ENCODE measurements at regions not wholly inside any gene's neighbourhood (a gene's known extent, or its start where the extent isn't known, plus 50 kb on each side); places are given as distances from the start of the nearest gene placed in this dataset.
"Not testable (repeated sequence)": the region's sequence is repeated elsewhere in the genome, so short reads cannot be mapped to it uniquely, and the experiment has no call there.

- no peak overlapping the region for H3K4me3 ChIP-seq (replicated peaks; ENCODE audit: low read depth, low read length)
- DNase-seq (ENCODE audit: extremely low read depth, low read depth) = no peak
- TF ChIP-seq, protein P1, sequence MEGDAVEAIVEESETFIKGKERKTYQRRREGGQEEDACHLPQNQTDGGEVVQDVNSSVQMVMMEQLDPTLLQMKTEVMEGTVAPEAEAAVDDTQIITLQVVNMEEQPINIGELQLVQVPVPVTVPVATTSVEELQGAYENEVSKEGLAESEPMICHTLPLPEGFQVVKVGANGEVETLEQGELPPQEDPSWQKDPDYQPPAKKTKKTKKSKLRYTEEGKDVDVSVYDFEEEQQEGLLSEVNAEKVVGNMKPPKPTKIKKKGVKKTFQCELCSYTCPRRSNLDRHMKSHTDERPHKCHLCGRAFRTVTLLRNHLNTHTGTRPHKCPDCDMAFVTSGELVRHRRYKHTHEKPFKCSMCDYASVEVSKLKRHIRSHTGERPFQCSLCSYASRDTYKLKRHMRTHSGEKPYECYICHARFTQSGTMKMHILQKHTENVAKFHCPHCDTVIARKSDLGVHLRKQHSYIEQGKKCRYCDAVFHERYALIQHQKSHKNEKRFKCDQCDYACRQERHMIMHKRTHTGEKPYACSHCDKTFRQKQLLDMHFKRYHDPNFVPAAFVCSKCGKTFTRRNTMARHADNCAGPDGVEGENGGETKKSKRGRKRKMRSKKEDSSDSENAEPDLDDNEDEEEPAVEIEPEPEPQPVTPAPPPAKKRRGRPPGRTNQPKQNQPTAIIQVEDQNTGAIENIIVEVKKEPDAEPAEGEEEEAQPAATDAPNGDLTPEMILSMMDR (IDR thresholded peaks at IDR 0.05; ENCODE audit: low read depth, low read length, missing control alignments) = no peak
These were observed 614.4 kb downstream of the KCTD12 start for GRCh38 chr13:76271728-76272232.

DNA sequence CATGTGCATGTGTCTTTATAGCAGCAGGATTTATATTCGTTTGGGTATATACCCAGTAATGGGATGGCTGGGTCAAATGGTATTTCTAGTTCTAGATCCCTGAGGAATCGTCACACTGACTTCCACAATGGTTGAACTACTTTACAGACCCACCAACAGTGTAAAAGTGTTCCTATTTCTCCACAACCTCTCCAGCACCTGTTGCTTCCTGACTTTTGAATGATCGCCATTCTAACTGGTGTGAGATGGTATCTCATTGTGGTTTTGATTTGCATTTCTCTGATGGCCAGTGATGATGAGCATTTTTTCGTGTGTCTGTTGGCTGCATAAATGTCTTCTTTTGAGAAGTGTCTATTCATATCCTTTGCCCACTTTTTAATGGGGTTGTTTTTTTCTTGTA, 617.9 kb downstream of the KCTD12 start:
- DNase-seq (ENCODE audit: extremely low read depth, low read depth); H3K4me3 ChIP-seq (replicated peaks; ENCODE audit: low read depth, low read length): not testable (repeated sequence)

- DNase-seq (ENCODE audit: extremely low read depth, low read depth) = no peak
- TF ChIP-seq, protein P1 (IDR thresholded peaks at IDR 0.05; ENCODE audit: low read depth, low read length, missing control alignments) = no peak
- no peak overlapping the region for H3K4me3 ChIP-seq (replicated peaks; ENCODE audit: low read depth, low read length)
These were observed 619.0 kb downstream of the KCTD12 start for GRCh38 chr13:76267216-76267615.

DNA sequence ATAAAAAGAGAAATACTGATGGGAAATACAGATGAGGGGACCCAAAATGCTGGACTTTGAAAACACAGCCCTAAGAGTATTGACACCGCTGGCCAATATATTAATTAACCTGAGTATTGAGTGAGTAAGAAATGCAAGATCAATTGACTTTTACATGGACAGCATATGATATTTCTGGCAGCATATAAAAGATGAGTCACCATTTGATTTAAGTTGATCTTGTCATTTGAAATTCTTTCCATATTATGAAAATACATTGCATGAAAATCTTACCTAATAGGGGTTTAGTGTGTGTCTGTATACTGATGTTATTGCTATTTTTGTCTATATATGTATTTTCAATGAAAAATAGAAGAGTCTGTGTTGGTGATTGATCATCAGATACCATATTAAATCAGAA, 619.6 kb downstream of the KCTD12 start:
- no peak for DNase-seq (ENCODE audit: extremely low read depth, low read depth)
- H3K4me3 ChIP-seq (replicated peaks; ENCODE audit: low read depth, low read length) = no peak overlapping the region
- TF ChIP-seq, protein P1 (IDR thresholded peaks at IDR 0.05; ENCODE audit: low read depth, low read length, missing control alignments) = no peak

- TF ChIP-seq, protein P1 (IDR thresholded peaks at IDR 0.05; ENCODE audit: low read depth, low read length, missing control alignments) = no peak
- H3K4me3 ChIP-seq (replicated peaks; ENCODE audit: low read depth, low read length) = no peak overlapping the region
- DNase-seq (ENCODE audit: extremely low read depth, low read depth) = no peak
These were observed 614.1 kb downstream of the LMO7 start for GRCh38 chr13:76250211-76250610.

DNA sequence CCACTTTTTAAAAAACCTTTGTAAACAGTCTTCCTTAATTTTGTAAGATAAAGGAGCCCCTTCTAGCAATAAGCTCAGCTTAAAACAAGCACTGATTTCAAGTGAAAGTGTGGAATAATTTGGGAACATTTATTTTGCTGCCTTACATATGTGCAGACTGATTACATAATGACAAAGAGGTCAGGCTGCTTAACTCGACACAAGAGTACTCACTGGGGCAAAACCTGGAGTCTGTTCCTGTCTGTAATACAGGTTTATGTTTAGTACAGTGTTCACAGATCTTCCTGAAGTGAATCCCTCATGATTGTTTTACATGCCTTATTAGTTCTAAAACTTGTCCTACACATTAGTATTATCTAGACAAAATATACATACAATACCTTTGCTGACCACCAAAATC, 609.8 kb downstream of the LMO7 start:
- no peak overlapping the region for H3K4me3 ChIP-seq (replicated peaks; ENCODE audit: low read depth, low read length)
- DNase-seq (ENCODE audit: extremely low read depth, low read depth) = no peak
- TF ChIP-seq, protein P1 (IDR thresholded peaks at IDR 0.05; ENCODE audit: low read depth, low read length, missing control alignments) = no peak

DNA sequence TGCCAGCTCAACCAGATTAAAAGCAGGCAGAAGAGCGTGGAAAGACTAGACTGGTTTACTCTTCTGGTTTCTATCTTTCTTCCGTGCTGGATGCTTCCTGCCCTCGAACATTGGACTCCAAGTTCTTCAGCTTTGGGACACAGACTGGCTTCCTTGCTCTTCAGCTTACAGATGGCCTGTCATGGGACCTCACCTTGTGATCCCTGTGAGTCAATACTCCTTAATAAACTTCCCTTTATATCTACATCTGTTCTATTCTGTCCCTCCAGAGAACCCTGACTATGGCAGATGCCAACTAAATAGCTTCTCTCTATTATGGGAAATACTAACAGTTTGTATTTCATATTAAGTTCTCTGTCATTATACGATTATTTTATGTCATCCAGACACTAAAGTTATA, 609.1 kb downstream of the LMO7 start:
- H3K4me3 ChIP-seq (replicated peaks; ENCODE audit: low read depth, low read length) = no peak overlapping the region
- DNase-seq (ENCODE audit: extremely low read depth, low read depth) = no peak
- TF ChIP-seq, protein P1 (IDR thresholded peaks at IDR 0.05; ENCODE audit: low read depth, low read length, missing control alignments) = no peak

DNA sequence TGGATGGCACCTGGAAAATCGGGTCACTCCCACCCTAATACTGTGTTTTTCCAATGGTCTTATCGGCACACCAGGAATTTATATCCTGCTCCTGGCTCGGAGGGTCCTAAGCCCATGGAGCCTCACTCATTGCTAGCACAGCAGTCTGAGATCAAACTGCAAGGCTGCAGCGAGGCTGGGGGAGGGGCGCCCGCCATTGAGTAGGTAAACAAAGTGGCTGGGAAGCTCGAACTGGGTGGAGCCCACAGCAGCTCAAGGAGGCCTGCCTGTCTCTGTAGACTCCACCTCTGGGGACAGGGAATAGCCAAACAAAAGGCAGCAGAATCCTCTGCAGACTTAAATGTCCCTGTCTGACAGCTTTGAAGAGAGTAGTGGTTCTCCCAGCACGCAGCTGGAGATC, 607.0 kb downstream of the LMO7 start:
- not testable (repeated sequence) for H3K4me3 ChIP-seq (replicated peaks; ENCODE audit: low read depth, low read length); DNase-seq (ENCODE audit: extremely low read depth, low read depth)
